ENCODE measurements at regions not wholly inside any gene's neighbourhood (a gene's known extent, or its start where the extent isn't known, plus 50 kb on each side); places are given as distances from the start of the nearest gene placed in this dataset.

GRCh38 chr22:47695176-47695575 lies 932.7 kb downstream of the TBC1D22A start:
- no peak overlapping the region for H3K9ac ChIP-seq (ENCODE audit: insufficient read length)

GRCh38 chr22:47694536-47695130 lies 932.2 kb downstream of the TBC1D22A start:
- TF ChIP-seq EZH2 (IDR thresholded peaks at IDR 0.05) (no peak), POLR2AphosphoS5 (IDR thresholded peaks at IDR 0.05; ENCODE audit: borderline replicate concordance, low read depth, low read length) (no peak), FOXP2 (optimal IDR thresholded peaks at IDR 0.05; ENCODE audit: control extremely low read depth, extremely low read length, insufficient read depth) (no peak)
- Histone ChIP-seq H3K36me3 (ENCODE audit: insufficient read depth, low read length) (no peaks in the 10 kb centered on the region), H3K9ac (ENCODE audit: insufficient read length) (no peak overlapping the region), H3K9me3 (ENCODE audit: low read depth, low read length) (no peaks in the 10 kb centered on the region), H3K27ac (no peak overlapping the region), H3K4me3 (no peak overlapping the region)
- DNase-seq (ENCODE audit: low read depth, low spot score), result no peak

More at GRCh38 chr22:47695176-47695575, 932.7 kb downstream of the TBC1D22A start:
- Histone ChIP-seq H3K9me3 (ENCODE audit: low read depth, low read length) (no peaks in the 10 kb centered on the region), H3K4me3 (no peak overlapping the region), H3K27ac (no peak overlapping the region), H3K36me3 (ENCODE audit: insufficient read depth, low read length) (no peaks in the 10 kb centered on the region)
- no peak for DNase-seq (ENCODE audit: low read depth, low spot score)
- TF ChIP-seq POLR2AphosphoS5 (IDR thresholded peaks at IDR 0.05; ENCODE audit: borderline replicate concordance, low read depth, low read length) (no peak), FOXP2 (optimal IDR thresholded peaks at IDR 0.05; ENCODE audit: control extremely low read depth, extremely low read length, insufficient read depth) (no peak), EZH2 (IDR thresholded peaks at IDR 0.05) (no peak)

DNA sequence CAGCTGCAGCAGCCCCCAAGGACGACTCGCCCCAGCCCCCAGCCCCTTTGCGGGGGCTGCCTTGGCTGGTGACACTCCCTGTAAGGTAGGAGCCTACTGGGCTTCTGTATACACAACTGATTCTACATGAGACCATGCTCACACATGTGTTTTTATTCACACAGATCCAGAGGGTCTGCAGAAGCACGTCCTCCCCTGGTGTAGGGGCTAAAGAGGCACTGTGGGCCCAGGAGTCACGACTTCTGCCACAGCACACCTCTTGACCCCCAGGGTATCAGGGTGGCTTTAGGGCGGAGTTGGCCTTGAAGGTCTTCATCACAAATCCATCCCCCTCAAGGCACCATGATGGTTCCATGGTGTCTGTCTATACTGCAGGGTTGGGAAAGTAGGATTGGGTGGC lies 931.2 kb downstream of the TBC1D22A start:
- DNase-seq (ENCODE audit: low read depth, low spot score), result no peak
- TF ChIP-seq POLR2AphosphoS5 (IDR thresholded peaks at IDR 0.05; ENCODE audit: borderline replicate concordance, low read depth, low read length) (no peak), EZH2 (IDR thresholded peaks at IDR 0.05) (no peak), FOXP2 (optimal IDR thresholded peaks at IDR 0.05; ENCODE audit: control extremely low read depth, extremely low read length, insufficient read depth) (no peak)
- no peaks in the 10 kb centered on the region for H3K36me3 ChIP-seq (ENCODE audit: insufficient read depth, low read length)
- H3K4me3 ChIP-seq, result no peak overlapping the region
- no peak overlapping the region for H3K9ac ChIP-seq (ENCODE audit: insufficient read length)
- H3K27ac ChIP-seq, result no peak overlapping the region
- no peaks in the 10 kb centered on the region for H3K9me3 ChIP-seq (ENCODE audit: low read depth, low read length)

- no peak for DNase-seq (ENCODE audit: low read depth, low spot score)
- Histone ChIP-seq H3K4me3 (no peak overlapping the region), H3K36me3 (ENCODE audit: insufficient read depth, low read length) (no peaks in the 10 kb centered on the region), H3K27ac (no peak overlapping the region), H3K9me3 (ENCODE audit: low read depth, low read length) (no peaks in the 10 kb centered on the region), H3K9ac (ENCODE audit: insufficient read length) (no peak overlapping the region)
- TF ChIP-seq POLR2AphosphoS5 (IDR thresholded peaks at IDR 0.05; ENCODE audit: borderline replicate concordance, low read depth, low read length), result no peak
- no peak for TF ChIP-seq EZH2 (IDR thresholded peaks at IDR 0.05)
- no peak for TF ChIP-seq FOXP2 (optimal IDR thresholded peaks at IDR 0.05; ENCODE audit: control extremely low read depth, extremely low read length, insufficient read depth)
These were observed 930.4 kb downstream of the TBC1D22A start for GRCh38 chr22:47692811-47693210.

- Histone ChIP-seq H3K27ac (no peak overlapping the region), H3K36me3 (ENCODE audit: insufficient read depth, low read length) (no peaks in the 10 kb centered on the region), H3K9ac (ENCODE audit: insufficient read length) (no peak overlapping the region), H3K9me3 (ENCODE audit: low read depth, low read length) (no peaks in the 10 kb centered on the region), H3K4me3 (no peak overlapping the region)
- no peak for TF ChIP-seq FOXP2 (optimal IDR thresholded peaks at IDR 0.05; ENCODE audit: control extremely low read depth, extremely low read length, insufficient read depth)
- no peak for TF ChIP-seq EZH2 (IDR thresholded peaks at IDR 0.05)
- TF ChIP-seq POLR2AphosphoS5 (IDR thresholded peaks at IDR 0.05; ENCODE audit: borderline replicate concordance, low read depth, low read length), result no peak
- DNase-seq (ENCODE audit: low read depth, low spot score), result no peak
These were observed 928.9 kb downstream of the TBC1D22A start for GRCh38 chr22:47691152-47691895.

DNA sequence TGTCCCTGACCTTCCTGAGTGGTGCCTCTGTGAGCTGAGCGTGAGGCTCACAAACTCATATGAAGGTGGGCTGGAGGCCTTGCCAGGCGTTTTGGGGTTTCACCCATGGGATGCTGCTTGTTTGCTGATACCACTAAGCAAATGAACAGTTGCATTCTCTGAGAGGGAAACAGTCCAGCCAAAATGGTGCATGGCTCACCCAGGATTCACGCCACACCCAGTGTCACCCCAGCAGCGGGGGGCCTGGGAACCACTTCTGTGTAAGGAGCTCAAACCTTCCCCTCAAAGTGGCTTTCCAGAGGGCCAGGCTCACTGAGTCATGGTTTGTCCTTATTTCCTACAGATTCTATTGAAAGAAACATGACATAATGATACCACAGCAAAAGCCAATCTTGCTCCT lies 928.1 kb downstream of the TBC1D22A start:
- no peak for DNase-seq (ENCODE audit: low read depth, low spot score)
- TF ChIP-seq POLR2AphosphoS5 (IDR thresholded peaks at IDR 0.05; ENCODE audit: borderline replicate concordance, low read depth, low read length) (no peak), EZH2 (IDR thresholded peaks at IDR 0.05) (no peak), FOXP2 (optimal IDR thresholded peaks at IDR 0.05; ENCODE audit: control extremely low read depth, extremely low read length, insufficient read depth) (no peak)
- H3K4me3 ChIP-seq, result no peak overlapping the region

DNA sequence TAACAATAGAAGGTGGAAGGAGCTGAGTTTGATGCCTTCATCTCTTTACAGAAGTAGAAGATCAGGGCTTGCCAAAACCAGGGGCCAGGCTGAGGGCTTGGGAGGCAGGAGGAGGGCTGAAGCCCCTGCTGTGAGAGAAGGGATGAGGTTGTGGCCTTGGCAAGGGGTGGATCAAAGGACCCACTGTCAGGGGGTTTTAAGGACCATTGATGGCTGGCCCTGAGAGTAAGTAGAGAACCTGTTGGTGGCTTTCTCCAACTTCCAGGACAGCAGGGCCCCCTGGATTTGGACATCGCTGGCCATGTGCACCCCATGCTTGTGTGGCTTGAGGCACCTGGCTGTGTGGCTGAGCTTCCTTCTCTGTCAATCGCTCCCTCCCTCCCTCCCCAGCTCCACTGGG lies 927.7 kb downstream of the TBC1D22A start:
- H3K9ac ChIP-seq (ENCODE audit: insufficient read length), result no peak overlapping the region
- H3K4me3 ChIP-seq, result no peak overlapping the region
- no peaks in the 10 kb centered on the region for H3K36me3 ChIP-seq (ENCODE audit: insufficient read depth, low read length)
- no peak overlapping the region for H3K27ac ChIP-seq
- H3K9me3 ChIP-seq (ENCODE audit: low read depth, low read length), result no peaks in the 10 kb centered on the region
- TF ChIP-seq EZH2 (IDR thresholded peaks at IDR 0.05) (no peak), POLR2AphosphoS5 (IDR thresholded peaks at IDR 0.05; ENCODE audit: borderline replicate concordance, low read depth, low read length) (no peak), FOXP2 (optimal IDR thresholded peaks at IDR 0.05; ENCODE audit: control extremely low read depth, extremely low read length, insufficient read depth) (no peak)
- no peak for DNase-seq (ENCODE audit: low read depth, low spot score)

More for the DNA sequence above, 928.1 kb downstream of the TBC1D22A start:
- H3K36me3 ChIP-seq (ENCODE audit: insufficient read depth, low read length), result no peaks in the 10 kb centered on the region
- H3K9me3 ChIP-seq (ENCODE audit: low read depth, low read length), result no peaks in the 10 kb centered on the region
- H3K27ac ChIP-seq, result no peak overlapping the region
- H3K9ac ChIP-seq (ENCODE audit: insufficient read length), result no peak overlapping the region

DNA sequence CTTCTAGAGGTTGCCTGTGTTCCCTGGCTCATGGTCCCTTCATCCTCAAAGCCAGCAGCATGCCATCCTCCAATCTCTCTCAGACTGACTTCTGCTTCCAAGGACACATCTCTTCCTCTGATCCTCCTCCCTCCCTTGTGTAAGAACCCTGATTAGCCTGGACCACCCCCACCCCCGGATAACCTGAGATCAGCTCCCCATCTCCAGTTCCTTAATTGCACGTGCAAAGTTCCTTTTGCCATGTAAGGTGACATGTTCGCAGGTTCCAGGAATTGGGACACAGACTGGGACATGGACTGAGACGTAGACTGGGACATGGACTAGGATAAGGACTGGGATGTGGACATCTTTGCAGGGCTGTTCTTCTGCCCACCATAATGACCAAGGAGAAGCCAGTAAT lies 925.3 kb downstream of the TBC1D22A start:
- Histone ChIP-seq H3K9ac (ENCODE audit: insufficient read length) (no peak overlapping the region), H3K4me3 (no peak overlapping the region), H3K9me3 (ENCODE audit: low read depth, low read length) (no peaks in the 10 kb centered on the region), H3K36me3 (ENCODE audit: insufficient read depth, low read length) (no peaks in the 10 kb centered on the region), H3K27ac (no peak overlapping the region)
- no peak for TF ChIP-seq EZH2 (IDR thresholded peaks at IDR 0.05)
- no peak for TF ChIP-seq POLR2AphosphoS5 (IDR thresholded peaks at IDR 0.05; ENCODE audit: borderline replicate concordance, low read depth, low read length)
- TF ChIP-seq FOXP2 (optimal IDR thresholded peaks at IDR 0.05; ENCODE audit: control extremely low read depth, extremely low read length, insufficient read depth), result no peak
- no peak for DNase-seq (ENCODE audit: low read depth, low spot score)
